SK-MEL-5 (cell line): ENCODE measurements at regions not wholly inside any gene's neighbourhood (a gene's known extent, or its start where the extent isn't known, plus 50 kb on each side); places are given as distances from the start of the nearest gene placed in this dataset.

ENCODE experiments used
- DNase-seq: peaks from one replicate; pipeline ENCODE4 v3.0.0-alpha.2; 2016; ENCODE audit warnings: low read depth, low spot score
- in situ Hi-C: cut with HindIII; loops from 2 replicates; pipeline ENCODE4 v1.10.0; 2016; ENCODE audit warnings: low sequenced_read_pairs, high pct_unique_total_duplicates, low pct_unique_long_range_greater_than_20kb

DNA sequence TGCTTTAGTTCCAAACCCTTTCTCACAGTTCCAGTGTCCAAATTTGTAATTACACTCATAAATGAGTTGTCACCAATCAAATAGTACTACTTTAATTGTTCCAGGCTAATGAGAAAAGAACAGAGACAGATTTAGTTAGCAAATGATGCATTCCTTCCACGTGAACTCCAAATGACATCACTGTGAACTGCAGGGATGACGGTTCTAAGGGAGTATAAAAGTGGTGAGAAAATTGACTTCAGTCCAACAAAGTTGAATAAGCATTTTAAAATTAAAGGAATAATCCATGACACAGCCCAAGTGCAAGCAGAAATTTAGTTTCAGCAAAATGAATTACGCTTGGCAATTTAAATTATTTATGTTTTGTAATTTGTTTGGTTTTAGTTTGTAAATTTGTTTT is 102.0 kb upstream of the LRATD1 start:
- in situ Hi-C loops = no loop called here
- no peak for DNase-seq

DNA sequence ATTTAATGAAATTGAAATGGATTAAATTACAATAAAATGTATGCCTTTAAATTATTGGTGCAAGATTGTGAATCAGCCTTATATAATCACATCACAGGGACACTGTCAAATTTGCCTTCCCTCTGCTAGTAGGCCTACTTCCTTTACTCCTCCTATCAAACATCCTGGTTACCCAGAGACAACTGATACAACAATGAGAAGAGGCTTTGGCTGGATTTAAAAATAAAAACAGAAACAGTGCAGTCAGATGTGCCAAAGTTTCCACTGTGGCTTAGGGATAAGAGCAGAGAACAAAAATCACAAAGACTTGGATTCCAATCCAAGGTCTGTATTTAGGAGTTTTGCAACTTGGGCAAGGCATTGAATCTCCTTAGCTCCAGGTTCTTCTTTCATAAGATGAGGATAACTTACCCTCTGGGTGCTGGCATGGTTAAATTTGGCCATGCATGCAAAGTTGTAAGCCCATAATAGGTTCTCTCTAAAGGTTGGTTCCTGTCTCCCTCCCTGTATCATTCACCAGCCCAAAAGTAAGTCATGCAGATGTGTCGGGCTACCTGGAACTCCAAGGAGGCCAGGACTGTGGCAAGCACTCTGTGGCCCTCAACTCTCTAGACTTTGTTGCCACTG is 99.3 kb upstream of the LRATD1 start:
- in situ Hi-C loops = no loop called here
- DNase-seq = no peak

- no peak for DNase-seq
Measured at GRCh38 chr2:14535156-14535555, 97.4 kb upstream of the LRATD1 start.

GRCh38 chr2:14536976-14537375 is 95.5 kb upstream of the LRATD1 start:
- DNase-seq = no peak
- in situ Hi-C loops = no loop called here

More at GRCh38 chr2:14535156-14535555, 97.4 kb upstream of the LRATD1 start:
- in situ Hi-C loops = no loop called here

DNA sequence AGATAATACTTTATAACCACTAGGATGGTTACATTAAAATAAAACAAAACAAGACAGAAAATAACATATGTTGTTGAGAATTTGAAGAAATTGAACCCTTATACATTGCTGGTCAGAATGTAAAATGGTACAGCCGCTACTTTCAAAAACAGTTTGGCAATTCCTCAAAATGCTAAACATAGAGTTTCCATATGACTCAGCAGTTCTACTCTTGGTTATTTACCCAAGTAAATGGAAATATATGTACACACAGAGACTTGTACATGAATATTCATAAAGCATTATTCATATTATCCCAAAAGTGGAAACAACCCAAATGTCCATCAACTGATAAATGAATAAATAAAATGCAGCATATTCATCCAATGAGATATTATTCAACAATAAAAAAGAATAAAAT is 92.5 kb upstream of the LRATD1 start:
- in situ Hi-C loops = no loop called here
- DNase-seq = no peak

DNA sequence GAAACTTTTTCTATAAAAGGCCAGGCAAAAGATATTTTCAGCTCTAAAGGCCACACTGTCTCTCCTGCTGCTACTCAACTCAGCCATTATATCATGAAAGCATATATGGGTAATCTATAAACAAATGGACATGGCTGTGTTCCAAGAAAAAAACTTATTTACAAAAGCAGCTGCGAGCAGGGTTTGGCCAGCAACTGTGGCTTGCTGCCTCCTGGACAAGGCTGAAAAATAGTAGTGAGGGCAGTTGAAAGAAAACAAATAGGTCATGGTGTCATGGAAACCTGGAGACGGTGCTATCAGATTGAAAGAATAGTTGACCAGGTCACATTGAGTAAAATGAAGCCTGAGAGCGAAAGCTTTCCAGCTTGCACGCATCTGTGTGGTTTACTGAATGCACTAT is 89.2 kb upstream of the LRATD1 start:
- DNase-seq = no peak
- in situ Hi-C loops = no loop called here

DNA sequence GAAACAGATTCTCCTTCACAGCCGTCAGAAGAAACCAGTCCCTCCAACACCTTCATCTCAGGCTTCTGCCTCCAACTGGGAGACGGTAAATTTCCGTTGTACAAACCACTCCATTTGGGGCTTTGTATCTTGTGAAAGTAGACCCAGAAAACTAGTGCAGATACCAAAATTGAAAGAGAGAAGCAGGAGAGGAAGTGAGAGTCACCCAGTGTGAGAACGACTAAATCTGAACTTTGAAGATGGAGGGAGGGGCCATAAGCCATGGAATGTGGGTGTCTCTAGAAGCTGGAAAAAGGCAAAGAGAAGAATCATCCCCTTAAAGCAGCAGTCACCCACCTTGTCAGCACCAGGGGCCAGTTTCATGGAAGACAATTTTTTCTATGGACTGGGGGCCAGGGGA is 88.3 kb upstream of the LRATD1 start:
- DNase-seq = no peak
- in situ Hi-C loops = no loop called here

DNA sequence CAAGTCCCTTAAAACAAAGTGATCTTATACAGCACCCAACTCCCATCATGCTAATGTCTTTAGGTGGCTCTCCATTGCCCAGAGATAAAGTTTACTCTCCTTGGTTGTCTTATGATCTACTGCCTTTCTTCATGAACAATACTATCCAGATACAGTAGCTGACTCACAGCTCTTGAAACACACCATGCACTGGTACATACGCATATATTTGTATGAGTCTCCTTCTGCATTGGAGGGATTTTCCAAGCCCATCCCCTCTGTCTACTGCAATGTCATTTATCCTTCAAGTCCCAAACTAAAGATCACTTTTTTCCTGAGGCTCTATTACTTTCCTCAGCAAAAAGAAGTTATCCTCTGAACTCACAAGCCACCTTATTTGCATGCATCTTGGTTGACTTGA is 84.7 kb upstream of the LRATD1 start:
- in situ Hi-C loops = no loop called here
- no peak for DNase-seq

DNA sequence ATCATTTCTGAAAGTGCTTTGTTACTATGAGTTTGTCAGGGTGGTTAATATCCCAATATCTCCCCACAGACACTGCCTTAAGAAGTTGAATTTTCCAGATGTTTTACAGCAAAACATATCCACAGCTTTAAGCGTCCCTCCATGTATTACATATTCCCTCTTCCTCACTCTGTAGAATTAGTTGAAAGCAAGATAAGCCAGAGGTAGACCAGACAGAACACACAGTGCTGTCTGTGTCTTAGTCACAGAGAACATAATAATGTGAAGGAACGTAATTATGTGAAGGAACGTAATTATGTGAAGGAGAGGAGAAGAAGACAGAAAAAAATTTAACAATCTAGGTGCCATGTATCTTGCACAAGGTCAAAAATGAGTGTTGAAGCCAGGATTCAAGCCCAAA is 81.9 kb upstream of the LRATD1 start:
- in situ Hi-C loops = no loop called here

DNA sequence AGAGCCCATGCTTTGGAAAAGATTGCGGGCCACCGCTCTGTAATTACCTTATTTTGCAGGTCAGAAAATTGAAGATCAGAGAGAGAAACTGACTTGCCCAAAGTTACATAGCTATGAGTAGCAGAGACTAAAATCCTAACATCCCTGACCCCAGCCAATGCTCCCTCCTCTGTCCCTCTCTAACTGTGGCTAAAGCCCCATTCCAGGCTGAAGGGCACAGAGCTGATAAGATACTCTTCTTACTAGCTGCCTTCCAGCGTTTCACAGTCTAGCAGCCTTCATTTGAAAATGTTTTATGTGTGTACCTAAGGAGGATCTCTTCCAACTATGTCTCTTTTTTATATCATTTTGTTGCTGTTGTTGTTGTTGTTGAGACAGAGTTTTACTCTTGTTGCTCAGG is 81.4 kb upstream of the LRATD1 start:
- in situ Hi-C loops = no loop called here
- no peak for DNase-seq

More for the DNA sequence above, 81.9 kb upstream of the LRATD1 start:
- no peak for DNase-seq

GRCh38 chr2:14552286-14552685 is 80.2 kb upstream of the LRATD1 start:
- no peak for DNase-seq
- in situ Hi-C loops = no loop called here

- in situ Hi-C loops = no loop called here
- no peak for DNase-seq
Measured at GRCh38 chr2:14552818-14553217, 79.7 kb upstream of the LRATD1 start.

GRCh38 chr2:14554849-14555545 is 77.5 kb upstream of the LRATD1 start:
- DNase-seq = no peak
- in situ Hi-C loops = no loop called here

DNA sequence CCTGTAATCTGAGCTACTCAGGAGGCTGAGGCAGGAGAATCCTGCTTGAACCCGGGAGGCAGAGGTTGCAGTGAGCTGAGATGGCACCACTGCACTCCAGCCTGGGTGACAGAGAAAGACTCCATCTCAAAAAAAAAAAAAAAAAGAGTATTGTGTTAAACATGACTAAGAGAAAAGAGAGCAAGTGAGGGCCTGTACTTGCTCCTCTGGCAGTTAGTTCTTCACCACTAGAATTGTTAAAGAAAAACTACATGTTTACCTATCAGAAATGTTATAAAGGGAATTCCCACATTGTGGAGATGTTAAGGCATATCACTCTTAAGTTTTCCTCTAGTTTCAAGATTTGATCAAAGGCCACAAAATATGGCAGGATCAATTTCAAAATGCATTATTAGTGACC is 75.4 kb upstream of the LRATD1 start:
- no peak for DNase-seq
- in situ Hi-C loops = no loop called here

GRCh38 chr2:14557916-14558315 is 74.6 kb upstream of the LRATD1 start:
- in situ Hi-C loops = no loop called here
- DNase-seq = no peak

GRCh38 chr2:14558335-14558919 is 74.1 kb upstream of the LRATD1 start:
- in situ Hi-C loops = no loop called here
- DNase-seq = no peak

DNA sequence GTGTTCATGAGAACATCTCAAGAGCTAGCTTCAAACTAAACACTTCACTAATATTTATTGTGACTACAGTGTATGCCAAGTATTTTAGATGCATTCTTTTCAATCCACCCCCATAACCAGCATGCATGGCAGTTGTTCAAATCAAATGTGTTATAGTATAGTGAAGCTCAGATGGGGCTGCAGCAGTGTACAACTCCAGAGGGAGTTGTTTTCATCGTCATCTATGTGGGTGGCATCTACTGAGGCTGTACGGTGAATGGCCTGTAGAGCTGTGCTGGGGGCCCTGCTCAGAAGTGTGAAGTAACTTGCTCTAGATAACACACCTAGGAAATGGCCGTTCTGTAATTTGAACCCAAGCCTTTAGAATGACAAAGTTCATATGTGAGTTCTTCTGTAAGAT is 71.8 kb upstream of the LRATD1 start:
- no peak for DNase-seq
- in situ Hi-C loops = no loop called here

DNA sequence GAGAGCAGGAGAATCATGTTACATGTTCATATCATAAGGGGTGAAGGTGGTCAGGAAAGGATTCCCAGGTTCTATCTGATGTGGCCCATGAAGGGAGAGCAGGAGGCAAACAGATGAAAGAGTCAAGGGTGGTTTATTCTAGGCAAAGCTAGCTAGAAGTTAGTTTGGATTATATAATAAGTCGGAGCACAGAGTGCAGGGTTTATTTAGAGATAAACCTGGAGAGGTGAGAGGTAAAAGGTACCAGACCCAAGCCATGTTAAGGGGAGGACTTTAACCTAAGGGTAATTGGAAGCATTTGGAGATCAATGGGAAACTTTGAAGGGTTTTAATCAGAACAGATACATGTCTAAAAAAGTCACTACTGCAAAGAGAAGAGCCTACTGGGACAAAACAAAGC is 69.2 kb upstream of the LRATD1 start:
- in situ Hi-C loops = no loop called here
- no peak for DNase-seq

DNA sequence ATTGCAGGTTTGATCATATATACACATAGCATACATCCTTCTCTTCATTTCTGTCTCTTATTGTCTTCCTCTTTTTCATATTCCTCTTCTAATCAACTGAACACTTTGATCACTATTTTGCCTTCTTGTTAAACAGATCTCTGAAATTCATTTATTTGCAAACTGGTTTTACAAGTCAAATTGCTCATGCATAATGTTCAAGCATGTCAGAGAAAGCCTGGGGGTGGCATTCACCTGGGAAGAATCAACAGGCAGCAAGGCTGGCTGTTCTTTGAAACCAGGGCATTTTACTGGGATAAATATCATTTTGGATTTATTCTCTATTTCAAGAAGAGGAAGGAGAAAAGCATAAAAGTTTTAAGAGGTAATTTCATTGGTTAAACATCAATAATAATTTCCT is 66.9 kb upstream of the LRATD1 start:
- DNase-seq = no peak
- in situ Hi-C loops = no loop called here
